H1 (cell line): ENCODE measurements at regions not wholly inside any gene's neighbourhood (a gene's known extent, or its start where the extent isn't known, plus 50 kb on each side); places are given as distances from the start of the nearest gene placed in this dataset.

ENCODE experiments used
- CTCF ChIA-PET: fragments of 300-600 bp; sonication (Branson Sonifier 250); formaldehyde crosslinking; loops from one replicate; lab custom pipeline; 2021; ENCODE audit not compliant: partially characterized antibody; lab: Charles Lee
- POLR2A ChIA-PET: fragments of 300-600 bp; sonication (Branson Sonifier 250); formaldehyde crosslinking; loops from one replicate; lab custom pipeline; 2021; ENCODE audit warnings: inconsistent platforms; ENCODE audit not compliant: partially characterized antibody; lab: Charles Lee
- DNase-seq, 2 experiments: peaks; one replicate each; pipeline versions ENCODE4 v3.0.0 to v3.0.0-alpha.2; 2010 to 2022; ENCODE audit warnings: low spot score in 2 of 2, low read depth in 1 of 2, mixed read lengths in 1 of 2
- FAIRE-seq: peaks from 2 replicates; lab custom pipeline; 2011; peaks lifted over from hg19 to GRCh38; lab: Jason Lieb, UNC
- H2AFZ ChIP-seq: 2 replicates; pipeline ENCODE4 v1.8.1; 2012; ENCODE audit warnings: low read length, inconsistent platforms
- H2AK5ac ChIP-seq: 2 replicates; pipeline ENCODE4 v1.6.1; 2013; ENCODE audit warnings: low read depth, low read length
- H2BK120ac ChIP-seq: replicated peaks from 2 replicates; pipeline ENCODE3; 2013; ENCODE audit warnings: low read depth, low read length, inconsistent platforms
- H2BK12ac ChIP-seq: 2 replicates; pipeline ENCODE4 v1.6.1; 2013; ENCODE audit warnings: low read depth, low read length
- H2BK15ac ChIP-seq: 2 replicates; pipeline ENCODE4 v1.6.1; 2013; ENCODE audit warnings: low read length
- H2BK20ac ChIP-seq: 2 replicates; pipeline ENCODE4 v1.6.1; 2013; ENCODE audit warnings: low read length
- H2BK5ac ChIP-seq: 2 replicates; pipeline ENCODE4 v1.6.1; 2013; ENCODE audit warnings: low read depth, low read length
- H3K14ac ChIP-seq: 2 replicates; pipeline ENCODE4 v1.6.1; 2013; ENCODE audit warnings: inconsistent platforms; ENCODE audit not compliant: insufficient read length
- H3K18ac ChIP-seq: 2 replicates; pipeline ENCODE4 v1.6.1; 2013; ENCODE audit warnings: low read length; ENCODE audit errors: extremely low read depth
- H3K23ac ChIP-seq: 2 replicates; pipeline ENCODE4 v1.6.1; 2013; ENCODE audit warnings: inconsistent platforms; ENCODE audit not compliant: insufficient read length
- H3K23me2 ChIP-seq: 2 replicates; pipeline ENCODE4 v1.6.1; 2013; ENCODE audit warnings: low read depth, low read length
- H3K27ac ChIP-seq: 2 replicates; pipeline ENCODE4 v1.6.1; 2011; ENCODE audit warnings: low read depth, low read length, inconsistent platforms
- H3K27me3 ChIP-seq, 4 experiments: replicated peaks in 1 of 4; 1 replicate in 1 of 4; 2 replicates in 3 of 4; pipeline versions ENCODE4 v1.6.1 to v1.8.1; 2011 to 2013; ENCODE audit warnings: low read length in 3 of 4, mild to moderate bottlenecking in 3 of 4, inconsistent platforms in 2 of 4, mixed read lengths in 2 of 4, moderate library complexity in 1 of 4; ENCODE audit not compliant: control insufficient read depth in 3 of 4, insufficient read depth in 3 of 4; ENCODE audit errors: extremely low read depth in 1 of 4
- H3K36me3 ChIP-seq, 4 experiments: 2 replicates each; pipeline versions ENCODE4 v1.6.1 to v1.8.1; 2011 to 2013; ENCODE audit warnings: mild to moderate bottlenecking in 4 of 4, low read length in 3 of 4, moderate library complexity in 2 of 4, control low read depth in 1 of 4, inconsistent platforms in 1 of 4; ENCODE audit not compliant: insufficient read depth in 4 of 4, control insufficient read depth in 2 of 4
- H3K4ac ChIP-seq: replicated peaks from 2 replicates; pipeline ENCODE3; 2013; ENCODE audit warnings: low read length, low read depth, mixed read lengths, inconsistent platforms; ENCODE audit not compliant: insufficient read length
- H3K4me1 ChIP-seq, 4 experiments: replicated peaks in 1 of 4; 1 replicate in 1 of 4; 2 replicates in 3 of 4; pipeline versions ENCODE4 v1.6.1 to v1.8.1; 2011 to 2013; ENCODE audit warnings: low read length in 3 of 4, inconsistent platforms in 2 of 4, mixed read lengths in 1 of 4; ENCODE audit not compliant: insufficient read depth in 4 of 4, control insufficient read depth in 3 of 4
- H3K4me2 ChIP-seq, 2 experiments: 2 replicates each; pipeline versions ENCODE4 v1.6.1 to v1.8.1; 2011 to 2013; ENCODE audit warnings: low read depth in 2 of 2, low read length in 2 of 2, control low read depth in 1 of 2, inconsistent platforms in 1 of 2, mild to moderate bottlenecking in 1 of 2; ENCODE audit not compliant: insufficient read depth in 1 of 2
- H3K4me3 ChIP-seq, 4 experiments: fragments of 200-600, 300-600 bp in 1 of 4; sonication (generic), shearing (Covaris generic), sonication (Bioruptor Twin) in 1 of 4; 2 replicates each; pipeline versions ENCODE4 v1.5.1 to v1.8.1; 2011 to 2016; ENCODE audit warnings: low read length in 4 of 4, low read depth in 3 of 4, control low read depth in 2 of 4, inconsistent platforms in 2 of 4, mild to moderate bottlenecking in 2 of 4, mixed read lengths in 1 of 4, moderate library complexity in 1 of 4; ENCODE audit not compliant: insufficient read depth in 2 of 4; ENCODE audit errors: extremely low read depth in 1 of 4
- H3K56ac ChIP-seq: replicated peaks from 2 replicates; pipeline ENCODE3; 2013; ENCODE audit warnings: low read depth, mild to moderate bottlenecking, mixed read lengths, low read length, inconsistent platforms; ENCODE audit not compliant: insufficient read length
- H3K79me1 ChIP-seq: 2 replicates; pipeline ENCODE4 v1.6.1; 2013; ENCODE audit warnings: low read depth, low read length, control low read depth
- H3K79me2 ChIP-seq, 2 experiments: 2 replicates each; pipeline versions ENCODE4 v1.6.1 to v1.8.1; 2012 to 2013; ENCODE audit warnings: low read length in 2 of 2, mild to moderate bottlenecking in 2 of 2, inconsistent platforms in 1 of 2; ENCODE audit not compliant: insufficient read depth in 2 of 2, control insufficient read depth in 1 of 2
- H3K9ac ChIP-seq, 4 experiments: replicated peaks in 1 of 4; 1 replicate in 1 of 4; 2 replicates in 3 of 4; pipeline versions ENCODE4 v1.6.1 to v1.8.1; 2011 to 2013; ENCODE audit warnings: low read depth in 3 of 4, low read length in 3 of 4, control low read depth in 2 of 4, mild to moderate bottlenecking in 2 of 4, moderate library complexity in 2 of 4, inconsistent platforms in 1 of 4; ENCODE audit errors: extremely low read depth in 1 of 4
- H3K9me3 ChIP-seq, 2 experiments: 2 replicates each; pipeline versions ENCODE4 v1.6.1 to v1.8.1; 2012 to 2013; ENCODE audit warnings: mild to moderate bottlenecking in 2 of 2, moderate library complexity in 2 of 2, control low read depth in 1 of 2, inconsistent platforms in 1 of 2, low read depth in 1 of 2, low read length in 1 of 2, mixed read lengths in 1 of 2; ENCODE audit not compliant: insufficient read depth in 2 of 2
- H4K20me1 ChIP-seq, 2 experiments: replicated peaks in 1 of 2; 2 replicates each; pipeline versions ENCODE3 to v1.8.1; 2011 to 2013; ENCODE audit warnings: inconsistent platforms in 2 of 2, low read length in 2 of 2, mild to moderate bottlenecking in 1 of 2; ENCODE audit not compliant: insufficient read depth in 2 of 2, control insufficient read depth in 1 of 2
- H4K5ac ChIP-seq: 2 replicates; pipeline ENCODE4 v1.6.1; 2013; ENCODE audit warnings: low read length, low read depth, mixed read lengths, inconsistent platforms; ENCODE audit not compliant: insufficient read length
- H4K8ac ChIP-seq: 2 replicates; pipeline ENCODE4 v1.8.0; 2013; ENCODE audit warnings: mild to moderate bottlenecking, moderate library complexity, low read length, inconsistent platforms; ENCODE audit not compliant: insufficient read depth; ENCODE audit errors: extremely low read depth
- H4K91ac ChIP-seq: replicated peaks from 2 replicates; pipeline ENCODE3; 2013; ENCODE audit warnings: low read length, mixed read lengths, inconsistent platforms; ENCODE audit not compliant: insufficient read length
- EP300 ChIP-seq, 2 experiments: IDR thresholded peaks; 1 replicate in 1 of 2; 2 replicates in 1 of 2; pipeline ENCODE4 v1.6.1; 2011 to 2012; ENCODE audit warnings: low read depth in 2 of 2, low read length in 2 of 2, mild to moderate bottlenecking in 2 of 2, borderline replicate concordance in 1 of 2, inconsistent platforms in 1 of 2, moderate library complexity in 1 of 2

GRCh38 chr9:33649463-33649862 lies 125.4 kb downstream of the ANKRD18B start:
- H3K56ac ChIP-seq = no peak overlapping the region
- no peak overlapping the region for H3K23ac ChIP-seq
- no peaks in the 10 kb centered on the region for H3K36me3 ChIP-seq
- no peak overlapping the region for H3K27ac ChIP-seq
- FAIRE-seq (no peak), DNase-seq (no peak)
- H4K20me1 ChIP-seq = no peaks in the 10 kb centered on the region
- H4K91ac ChIP-seq = no peak overlapping the region
- H3K79me2 ChIP-seq = no peaks in the 10 kb centered on the region
- TF ChIP-seq EP300 (IDR thresholded peaks at IDR 0.05; ENCODE audit: borderline replicate concordance in 1 of 2, low read depth in 2 of 2, low read length in 2 of 2) = no peak
- no peaks in the 10 kb centered on the region for H3K79me1 ChIP-seq
- CTCF ChIA-PET = interaction anchor here (0.6 to 12.4 kb wide), 22 partner anchors 8 to 234 kb away, joined by 3 to 104 read pairs (median 4); partner anchors contain the start of gene ANKRD18B
- H4K8ac ChIP-seq = no peak overlapping the region
- no peak overlapping the region for H2BK120ac ChIP-seq
- H3K9me3 ChIP-seq = no peaks in the 10 kb centered on the region
- H3K23me2 ChIP-seq = no peaks in the 10 kb centered on the region
- H4K5ac ChIP-seq = no peak overlapping the region
- H3K4me1 ChIP-seq = no peaks in the 10 kb centered on the region
- no peak overlapping the region for H3K14ac ChIP-seq
- H2BK20ac ChIP-seq = no peak overlapping the region
- no peak overlapping the region for H2BK12ac ChIP-seq
- H2AFZ ChIP-seq = no peak overlapping the region
- POLR2A ChIA-PET = interaction anchor here (1.5 kb wide), 1 partner anchor 11 kb away, joined by 3 read pairs; no protein-coding TSS in a partner anchor
- no peak overlapping the region for H3K4me3 ChIP-seq
- no peak overlapping the region for H3K4ac ChIP-seq
- H2BK15ac ChIP-seq = no peak overlapping the region
- no peaks in the 10 kb centered on the region for H3K27me3 ChIP-seq
- H2AK5ac ChIP-seq = no peak overlapping the region
- H3K4me2 ChIP-seq = no peak overlapping the region
- H2BK5ac ChIP-seq = no peak overlapping the region
- H3K18ac ChIP-seq = no peak overlapping the region
- no peak overlapping the region for H3K9ac ChIP-seq
